GM12891 (cell line): ENCODE measurements at regions not wholly inside any gene's neighbourhood (a gene's known extent, or its start where the extent isn't known, plus 50 kb on each side); places are given as distances from the start of the nearest gene placed in this dataset.

Experiments used
- DNase-seq: peaks from one replicate; pipeline ENCODE4 v3.0.0; 2011; ENCODE audit warnings: low spot score; ENCODE audit not compliant: insufficient read length
- FAIRE-seq: peaks from 2 replicates; lab custom pipeline; 2011; peaks lifted over from hg19 to GRCh38; lab: Jason Lieb, UNC
- PAX5 ChIP-seq: IDR thresholded peaks from 2 replicates; pipeline ENCODE4 v1.6.1; 2011; ENCODE audit warnings: low read length, moderate library complexity, mild to moderate bottlenecking; ENCODE audit not compliant: insufficient read depth, severe bottlenecking
- POLR2A ChIP-seq: IDR thresholded peaks from 2 replicates; pipeline ENCODE4 v1.6.1; 2011; ENCODE audit warnings: low read depth, low read length, control low read depth
- POLR2AphosphoS5 ChIP-seq: IDR thresholded peaks from 2 replicates; pipeline ENCODE4 v1.6.1; 2011; ENCODE audit warnings: low read depth, low read length, control low read depth
- POU2F2 ChIP-seq: IDR thresholded peaks from 2 replicates; pipeline ENCODE4 v1.6.1; 2011; ENCODE audit warnings: low read depth, mild to moderate bottlenecking, control low read depth, low read length, moderate library complexity
- SPI1 ChIP-seq: IDR thresholded peaks from 2 replicates; pipeline ENCODE4 v1.6.1; 2011; ENCODE audit warnings: low read depth, low read length, control low read depth
- TAF1 ChIP-seq: IDR thresholded peaks from 2 replicates; pipeline ENCODE4 v1.6.1; 2011; ENCODE audit warnings: low read depth, low read length, control low read depth

- no peak for TF ChIP-seq PAX5
- no peak for TF ChIP-seq POLR2AphosphoS5
- no peak for TF ChIP-seq TAF1
- no peak for TF ChIP-seq POLR2A
- no peak for TF ChIP-seq POU2F2
- no peak for TF ChIP-seq SPI1
- no peak for DNase-seq
- no peak for FAIRE-seq
Observed at GRCh38 chr13:65488606-65489005, 1741.5 kb downstream of the PCDH9 start.

DNA sequence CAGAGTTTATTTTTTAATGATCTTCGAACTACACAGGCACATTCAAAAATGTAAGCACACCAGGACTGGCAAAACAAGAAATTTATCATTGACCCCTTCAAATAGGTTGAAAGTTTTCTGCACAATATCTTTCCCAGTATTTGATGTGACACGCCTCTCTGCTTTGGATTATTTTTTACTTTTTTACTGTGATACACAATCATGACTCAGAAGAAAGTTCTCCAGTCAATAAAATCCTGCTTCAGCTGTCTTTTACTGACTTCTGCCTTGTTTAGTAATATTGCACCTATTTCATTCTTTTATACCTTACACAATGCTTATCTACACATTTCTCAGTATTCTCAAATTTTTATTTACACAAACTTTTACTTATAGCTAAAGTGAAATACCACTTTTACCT is 1750.4 kb downstream of the PCDH9 start:
- DNase-seq (no peak), FAIRE-seq (no peak)
- TF ChIP-seq TAF1 (no peak), SPI1 (no peak), POLR2A (no peak), PAX5 (no peak), POLR2AphosphoS5 (no peak), POU2F2 (no peak)

DNA sequence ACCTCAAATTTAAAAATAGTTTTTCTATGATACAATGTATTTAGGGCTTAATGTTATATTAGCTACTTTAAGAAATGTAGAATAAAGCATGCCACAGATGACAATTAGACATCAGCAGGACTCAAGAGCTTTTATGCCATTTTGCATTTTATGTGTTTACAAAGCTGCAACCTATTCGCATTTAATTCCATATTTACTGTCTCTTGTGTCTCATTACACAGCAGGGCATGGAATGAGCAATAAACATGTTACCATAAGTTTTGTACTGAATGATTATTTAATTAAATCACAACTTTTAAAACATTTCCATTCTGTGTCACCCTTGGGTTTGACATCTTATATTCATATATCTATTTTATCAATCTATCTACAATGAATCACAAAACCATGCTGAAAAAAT is 1756.9 kb downstream of the PCDH9 start:
- no peak for TF ChIP-seq POU2F2
- no peak for TF ChIP-seq POLR2AphosphoS5
- TF ChIP-seq TAF1 = no peak
- no peak for TF ChIP-seq POLR2A
- no peak for TF ChIP-seq SPI1
- TF ChIP-seq PAX5 = no peak
- FAIRE-seq = no peak
- no peak for DNase-seq

GRCh38 chr13:65472336-65472735 is 1757.8 kb downstream of the PCDH9 start:
- DNase-seq (no peak), FAIRE-seq (no peak)
- TF ChIP-seq POLR2AphosphoS5 (no peak), PAX5 (no peak), SPI1 (no peak), POU2F2 (no peak), POLR2A (no peak), TAF1 (no peak)

DNA sequence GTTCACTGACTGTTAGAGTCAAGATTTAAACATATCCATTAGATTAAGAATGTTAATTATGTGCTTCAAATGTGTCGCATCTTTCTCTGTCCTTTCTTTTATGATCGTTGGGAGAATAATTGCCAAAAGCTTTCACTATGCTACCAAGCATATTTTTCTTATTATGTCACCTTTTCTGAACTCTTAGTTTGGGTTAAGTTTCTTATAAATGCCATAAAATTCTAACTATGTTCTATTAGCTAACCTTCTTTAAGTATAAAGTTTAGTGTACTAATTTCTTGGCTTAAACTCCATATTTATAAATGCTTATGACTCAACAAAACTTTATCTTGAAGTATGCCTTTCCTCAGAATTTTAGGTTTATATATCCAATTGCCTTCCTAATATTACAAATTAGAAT is 1759.4 kb downstream of the PCDH9 start:
- DNase-seq (no peak), FAIRE-seq (no peak)
- TF ChIP-seq TAF1 = no peak
- TF ChIP-seq PAX5 = no peak
- TF ChIP-seq POLR2AphosphoS5 = no peak
- no peak for TF ChIP-seq SPI1
- TF ChIP-seq POLR2A = no peak
- TF ChIP-seq POU2F2 = no peak

GRCh38 chr13:65468628-65469027 is 1761.5 kb downstream of the PCDH9 start:
- DNase-seq = no peak
- no peak for FAIRE-seq
- TF ChIP-seq SPI1 (no peak), POU2F2 (no peak), POLR2A (no peak), PAX5 (no peak), POLR2AphosphoS5 (no peak), TAF1 (no peak)

- DNase-seq = no peak
- FAIRE-seq = no peak
- no peak for TF ChIP-seq POLR2A
- no peak for TF ChIP-seq PAX5
- no peak for TF ChIP-seq POU2F2
- no peak for TF ChIP-seq SPI1
- no peak for TF ChIP-seq TAF1
- TF ChIP-seq POLR2AphosphoS5 = no peak
Observed at GRCh38 chr13:65461590-65461989, 1768.5 kb downstream of the PCDH9 start.

DNA sequence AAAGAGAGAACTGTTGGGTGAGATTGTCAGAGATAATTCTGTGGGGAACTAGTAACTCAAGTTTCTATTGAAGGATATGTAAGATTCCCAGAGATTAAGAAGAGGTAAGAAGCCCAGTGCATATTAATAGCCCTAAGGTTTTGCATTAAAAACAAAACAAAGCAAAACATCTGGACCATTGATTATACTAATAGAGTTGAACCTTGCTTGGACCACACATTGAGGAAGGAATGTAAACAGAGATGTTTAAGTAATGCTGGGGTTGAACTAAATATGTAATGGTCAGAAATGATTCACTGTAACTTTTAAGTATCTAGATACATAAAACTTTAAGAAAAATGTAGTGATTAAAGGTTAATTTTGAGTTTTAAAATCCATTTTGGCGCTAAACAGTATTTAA is 1770.0 kb downstream of the PCDH9 start:
- DNase-seq = no peak
- no peak for FAIRE-seq
- TF ChIP-seq TAF1 (no peak), POLR2A (no peak), POLR2AphosphoS5 (no peak), PAX5 (no peak), POU2F2 (no peak), SPI1 (no peak)

DNA sequence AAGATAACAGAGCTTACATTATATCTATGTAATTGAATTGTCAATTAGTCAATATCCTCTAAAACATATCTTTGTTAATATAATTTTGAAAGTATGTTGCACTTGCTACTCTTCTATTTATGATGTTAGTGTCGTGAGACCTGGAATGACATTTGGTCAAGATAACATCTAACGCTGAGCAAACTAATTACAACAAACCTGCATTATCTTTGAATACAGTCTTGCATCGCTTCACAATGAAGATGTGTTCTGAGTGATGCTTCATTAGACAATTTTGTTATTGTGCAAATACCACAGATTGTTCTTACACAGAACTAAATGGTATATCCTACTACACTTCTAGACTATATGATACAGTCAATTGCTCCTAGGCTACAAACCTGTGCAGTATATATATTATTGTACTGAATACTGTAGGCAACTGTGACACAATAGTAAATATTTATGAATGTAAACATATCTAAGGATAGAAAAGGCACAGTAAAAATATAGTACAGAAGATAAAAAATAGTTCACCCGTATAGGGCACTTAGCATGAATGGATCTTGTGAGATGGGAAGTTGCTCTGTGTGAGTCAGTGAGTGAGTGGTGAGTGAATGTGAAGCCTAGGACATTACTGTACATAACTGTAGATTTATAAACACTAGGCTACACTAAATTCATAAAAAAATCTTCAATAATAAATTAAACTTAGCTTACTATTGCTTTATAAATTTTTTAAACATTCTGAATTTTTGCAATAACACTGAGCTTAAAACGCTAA is 1773.8 kb downstream of the PCDH9 start:
- no peak for FAIRE-seq
- DNase-seq = no peak
- TF ChIP-seq TAF1 (no peak), POU2F2 (no peak), SPI1 (no peak), POLR2AphosphoS5 (no peak)
